ENCODE measurements at regions not wholly inside any gene's neighbourhood (a gene's known extent, or its start where the extent isn't known, plus 50 kb on each side); places are given as distances from the start of the nearest gene placed in this dataset.

DNA sequence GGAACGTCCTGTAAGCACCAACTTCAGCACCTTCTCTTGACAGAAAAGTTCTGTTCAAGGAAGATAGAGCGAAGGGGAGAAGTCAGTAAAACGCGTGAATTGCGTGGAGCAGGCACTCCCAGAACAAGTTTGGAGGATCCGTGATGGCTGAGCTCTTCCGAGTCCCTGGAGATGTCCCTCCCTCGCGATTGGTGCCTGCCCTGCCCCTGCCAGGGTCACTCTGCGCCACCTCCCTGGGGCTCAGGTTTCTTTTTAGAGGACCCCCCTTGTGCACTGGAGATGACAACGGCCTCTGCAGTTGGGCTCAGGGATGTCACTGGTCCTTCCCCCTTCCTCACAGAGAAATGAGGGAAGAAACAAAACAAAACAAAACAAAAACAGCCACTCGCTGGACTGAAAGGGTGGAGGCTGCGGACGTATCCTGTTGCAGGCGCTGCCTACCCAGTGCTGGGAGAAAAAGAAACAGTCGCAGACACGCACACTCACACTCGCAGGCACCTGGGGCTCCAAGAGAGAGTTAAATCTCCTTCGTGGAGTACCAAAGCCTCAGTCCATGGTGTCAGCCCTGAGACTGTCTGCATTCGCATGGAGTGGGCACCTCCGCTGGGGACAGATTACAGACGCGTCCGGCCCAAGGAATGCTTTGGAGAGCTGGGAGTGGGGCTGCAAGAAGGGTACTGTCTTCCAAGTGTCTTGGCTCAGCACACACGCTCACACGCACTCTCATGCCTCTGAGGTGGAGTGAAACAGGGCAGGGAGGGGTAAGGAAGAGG lies 512.7 kb downstream of the SLCO4C1 start:
- Histone ChIP-seq H3K23ac (ENCODE audit: insufficient read length, low read depth, low read length) (no peak overlapping the region), H2BK120ac (ENCODE audit: low read depth, low read length, poor library complexity, severe bottlenecking) (no peak overlapping the region), H3K56ac (ENCODE audit: insufficient read length, low read depth, low read length) (no peak overlapping the region), H3K14ac (ENCODE audit: insufficient read depth, low read length) (peak overlapping the region; percentile 50; the same call in 1 of the 2 replicates), H3K4me1 (ENCODE audit: insufficient read depth, low read length) (no peaks in the 10 kb centered on the region), H3K4me2 (ENCODE audit: insufficient read depth, insufficient read length, low read length) (no peak overlapping the region), H3K27me3 (ENCODE audit: insufficient read depth, low read length) (peaks cover 3% of the 10 kb centered on the region; the same call in 1 of the 2 replicates), H3K18ac (ENCODE audit: insufficient read length, low read depth, low read length) (peak overlapping the region; percentile 47), H2AK5ac (ENCODE audit: insufficient read length, low read length) (no peak overlapping the region), H2BK5ac (ENCODE audit: insufficient read length, low read length) (no peak overlapping the region), H4K91ac (ENCODE audit: insufficient read length, low read depth, low read length) (no peak overlapping the region), H4K5ac (ENCODE audit: insufficient read length, low read depth, low read length) (peak overlapping the region; percentile 84), H2BK20ac (ENCODE audit: low read depth, low read length, poor library complexity, severe bottlenecking) (no peak overlapping the region), H4K8ac (replicated peaks; ENCODE audit: insufficient read length, low read depth, low read length) (no peak overlapping the region), H3K4ac (ENCODE audit: low read depth, low read length) (no peak overlapping the region), H2BK12ac (ENCODE audit: insufficient read length, low read depth, low read length) (no peak overlapping the region), H3K79me2 (ENCODE audit: insufficient read depth, low read length) (no peaks in the 10 kb centered on the region), H3K79me1 (ENCODE audit: insufficient read depth, low read depth, low read length, poor library complexity, severe bottlenecking) (no peaks in the 10 kb centered on the region), H3K9ac (ENCODE audit: extremely low read depth, insufficient read length, low read length) (no peak overlapping the region), H3T11ph (ENCODE audit: low read length) (no peak overlapping the region), H3K9me3 (ENCODE audit: control insufficient read depth, low read depth, low read length) (no peaks in the 10 kb centered on the region), H2AFZ (ENCODE audit: low read length) (peak overlapping the region; percentile 23), H2BK15ac (ENCODE audit: low read depth, low read length) (no peak overlapping the region), H3K27ac (ENCODE audit: insufficient read length, low read depth, low read length) (no peak overlapping the region), H3K23me2 (ENCODE audit: insufficient read length, low read depth, low read length, poor library complexity, severe bottlenecking) (no peaks in the 10 kb centered on the region), H4K20me1 (ENCODE audit: control insufficient read depth, insufficient read depth, insufficient read length) (no peaks in the 10 kb centered on the region)
- TF ChIP-seq, protein P1, sequence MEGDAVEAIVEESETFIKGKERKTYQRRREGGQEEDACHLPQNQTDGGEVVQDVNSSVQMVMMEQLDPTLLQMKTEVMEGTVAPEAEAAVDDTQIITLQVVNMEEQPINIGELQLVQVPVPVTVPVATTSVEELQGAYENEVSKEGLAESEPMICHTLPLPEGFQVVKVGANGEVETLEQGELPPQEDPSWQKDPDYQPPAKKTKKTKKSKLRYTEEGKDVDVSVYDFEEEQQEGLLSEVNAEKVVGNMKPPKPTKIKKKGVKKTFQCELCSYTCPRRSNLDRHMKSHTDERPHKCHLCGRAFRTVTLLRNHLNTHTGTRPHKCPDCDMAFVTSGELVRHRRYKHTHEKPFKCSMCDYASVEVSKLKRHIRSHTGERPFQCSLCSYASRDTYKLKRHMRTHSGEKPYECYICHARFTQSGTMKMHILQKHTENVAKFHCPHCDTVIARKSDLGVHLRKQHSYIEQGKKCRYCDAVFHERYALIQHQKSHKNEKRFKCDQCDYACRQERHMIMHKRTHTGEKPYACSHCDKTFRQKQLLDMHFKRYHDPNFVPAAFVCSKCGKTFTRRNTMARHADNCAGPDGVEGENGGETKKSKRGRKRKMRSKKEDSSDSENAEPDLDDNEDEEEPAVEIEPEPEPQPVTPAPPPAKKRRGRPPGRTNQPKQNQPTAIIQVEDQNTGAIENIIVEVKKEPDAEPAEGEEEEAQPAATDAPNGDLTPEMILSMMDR (conservative IDR thresholded peaks at IDR 0.05): no peak
- H3K27ac Mint-ChIP-seq: no peak overlapping the region
- H3K4me1 Mint-ChIP-seq: peaks cover 5 to 6% of the 10 kb centered on the region in 2 experiments
- no peaks in the 10 kb centered on the region; a peak in 1 of 5 replicates for H3K9me3 Mint-ChIP-seq
- WGBS (ENCODE audit: extremely low coverage, insufficient read length, low lambda C conversion rate): no CpG with 5 or more reads among the region's 26 CpGs
- DNase-seq: no peak
- peak overlapping the region in 1 of 2 experiments; percentile 13; a peak in 1 of 5 replicates for H3K4me3 Mint-ChIP-seq
- H3K27me3 Mint-ChIP-seq (ENCODE audit: low read depth): peaks cover 53% of the 10 kb centered on the region
- H3K36me3 Mint-ChIP-seq (ENCODE audit: insufficient read depth in 1 of 3, low read depth in 3 of 3): no peaks in the 10 kb centered on the region

All from H9 (cell line).